B cell (primary cell): ENCODE measurements at regions not wholly inside any gene's neighbourhood (a gene's known extent, or its start where the extent isn't known, plus 50 kb on each side); places are given as distances from the start of the nearest gene placed in this dataset.

ENCODE experiments used
- ATAC-seq: fragments of 200-7000 bp; cut with Tn5 transposase; one replicate; pipeline ENCODE4 v1.10.0; 2021; ENCODE audit warnings: low read depth, mild to moderate bottlenecking, moderate number of reproducible peaks, moderate library complexity
- CTCF ChIA-PET: fragments of 350-600 bp; sonication (Branson Sonifier 250); formaldehyde crosslinking; loops from one replicate; lab custom pipeline; 2021; ENCODE audit warnings: antibody characterized with exemption, inconsistent platforms; lab: Charles Lee
- POLR2A ChIA-PET: fragments of 350-600 bp; sonication (Branson Sonifier 250); formaldehyde crosslinking; loops from one replicate; lab custom pipeline; 2021; ENCODE audit warnings: antibody characterized with exemption; lab: Charles Lee
- DNase-seq: peaks from one replicate; pipeline ENCODE4 v3.0.0; 2013
- H2AFZ ChIP-seq: 2 replicates; pipeline ENCODE4 v1.6.1; 2012; ENCODE audit warnings: mild to moderate bottlenecking, low read depth, low read length; ENCODE audit not compliant: insufficient read depth, poor library complexity, severe bottlenecking
- H3K27ac ChIP-seq, 2 donors: 1 replicate in 1 of 2; 2 replicates in 1 of 2; pipeline ENCODE4 v1.5.1; 2012 to 2013; ENCODE audit warnings: low read length in 2 of 2, mild to moderate bottlenecking in 2 of 2, moderate library complexity in 1 of 2
- H3K27me3 ChIP-seq, 4 experiments: fragments of 200-600 bp in 1 of 4; sonication (generic) in 1 of 4; replicated peaks in 1 of 4; 1 replicate in 2 of 4; 2 replicates in 2 of 4; pipeline versions ENCODE4 v1.6.1 to v1.7.0; 2013 to 2016; ENCODE audit warnings: low read length in 3 of 4, mild to moderate bottlenecking in 2 of 4, mixed read lengths in 1 of 4, moderate library complexity in 1 of 4; ENCODE audit not compliant: insufficient read depth in 4 of 4, control insufficient read depth in 3 of 4; ENCODE audit errors: control extremely low read depth in 1 of 4
- H3K36me3 ChIP-seq, 2 experiments: replicated peaks in 1 of 2; 1 replicate in 1 of 2; 2 replicates in 1 of 2; pipeline versions ENCODE4 v1.6.1 to v1.7.1; 2013; ENCODE audit warnings: low read length in 1 of 2; ENCODE audit not compliant: insufficient read depth in 2 of 2, control insufficient read depth in 1 of 2; ENCODE audit errors: control extremely low read depth in 1 of 2, extremely low read depth in 1 of 2
- H3K4me1 ChIP-seq, 2 donors: fragments of 200-600 bp in 1 of 2; sonication (generic) in 1 of 2; 1 replicate in 1 of 2; 2 replicates in 1 of 2; pipeline versions ENCODE4 v1.5.1 to v1.6.1; 2013 to 2017; ENCODE audit warnings: low read length in 2 of 2; ENCODE audit not compliant: control insufficient read depth in 2 of 2, insufficient read depth in 2 of 2
- H3K4me2 ChIP-seq: replicated peaks from 2 replicates; pipeline ENCODE3; 2012; ENCODE audit warnings: mild to moderate bottlenecking, low read depth, low read length; ENCODE audit not compliant: poor library complexity, severe bottlenecking
- H3K4me3 ChIP-seq, 5 experiments: fragments of 200-600 bp in 1 of 5; sonication (generic) in 1 of 5; 1 replicate in 3 of 5; 2 replicates in 2 of 5; pipeline versions ENCODE4 v1.5.1 to v1.7.0; 2011 to 2016; ENCODE audit warnings: low read length in 4 of 5, mild to moderate bottlenecking in 4 of 5, low read depth in 2 of 5, control low read depth in 1 of 5, moderate library complexity in 1 of 5; ENCODE audit not compliant: insufficient read depth in 1 of 5; ENCODE audit errors: control extremely low read depth in 1 of 5, extremely low read depth in 1 of 5
- H3K79me2 ChIP-seq: fragments of 200-600 bp; sonication (generic); one replicate; pipeline ENCODE4 v1.6.0; 2016; ENCODE audit warnings: low read length; ENCODE audit not compliant: control insufficient read depth, insufficient read depth
- H3K9ac ChIP-seq: fragments of 200-600 bp; sonication (generic); 2 replicates; pipeline ENCODE4 v1.6.1; 2017; ENCODE audit warnings: mild to moderate bottlenecking, low read length, moderate library complexity
- H3K9me3 ChIP-seq, 3 donors: one replicate each; pipeline versions ENCODE4 v1.6.1 to v1.7.1; 2013; ENCODE audit warnings: low read length in 2 of 3; ENCODE audit not compliant: control insufficient read depth in 2 of 3, insufficient read depth in 1 of 3; ENCODE audit errors: control extremely low read depth in 1 of 3
- H4K20me1 ChIP-seq: 2 replicates; pipeline ENCODE4 v1.6.0; 2012; ENCODE audit warnings: mild to moderate bottlenecking, low read length; ENCODE audit not compliant: insufficient read depth, control insufficient read depth, poor library complexity, severe bottlenecking
- H3K27ac Mint-ChIP-seq: one replicate; pipeline ENCODE4 v1.8.0; 2021; ENCODE audit warnings: mixed read lengths
- H3K27me3 Mint-ChIP-seq: one replicate; pipeline ENCODE4 v1.8.0; 2021; ENCODE audit warnings: mixed read lengths
- H3K4me1 Mint-ChIP-seq: one replicate; pipeline ENCODE4 v1.8.0; 2021; ENCODE audit warnings: mixed read lengths
- H3K4me3 Mint-ChIP-seq: one replicate; pipeline ENCODE4 v1.8.0; 2021; ENCODE audit warnings: mixed read lengths
- H3K9me3 Mint-ChIP-seq: one replicate; pipeline ENCODE4 v1.8.0; 2022; ENCODE audit warnings: mixed read lengths; ENCODE audit not compliant: insufficient read depth
- CTCF ChIP-seq: fragments of 200-600 bp; IDR thresholded peaks from one replicate; pipeline ENCODE4 v1.8.0; 2022; ENCODE audit warnings: antibody characterized with exemption, mild to moderate bottlenecking
- EZH2 ChIP-seq: IDR thresholded peaks from 2 replicates; pipeline ENCODE4 v1.6.1; 2012; ENCODE audit warnings: borderline replicate concordance, low read depth, mild to moderate bottlenecking, moderate library complexity, low read length; ENCODE audit not compliant: insufficient read depth, poor library complexity, severe bottlenecking
- WGBS: methylation state at CpG from one replicate; pipeline ENCODE4 v1.1.5; 2013; ENCODE audit warnings: missing lambda C conversion rate; ENCODE audit not compliant: insufficient coverage; 5-methylcytosine and 5-hydroxymethylcytosine counted together
- intact Hi-C: fragments of 100-400 bp; cut with micrococcal nuclease; formaldehyde crosslinking; loops from one replicate; pipeline ENCODE4 v1.10.0; 2022

- CTCF ChIA-PET = interaction anchor here (0.6 kb wide), 1 partner anchor 387 kb away, joined by 3 read pairs; no protein-coding TSS in a partner anchor
- intact Hi-C loops = no loop called here
- no peak for TF ChIP-seq CTCF
- TF ChIP-seq EZH2 = no peak
- Histone ChIP-seq H3K4me3 (no peak overlapping the region), H3K36me3 (no peaks in the 10 kb centered on the region), H3K4me1 (no peaks in the 10 kb centered on the region), H3K9me3 (peaks cover 0 to 7% (median 0%) of the 10 kb centered on the region in 3 donors), H3K27me3 (peaks cover 0 to 16% (median 1%) of the 10 kb centered on the region in 4 experiments), H2AFZ (no peak overlapping the region), H3K27ac (no peak overlapping the region), H3K9ac (no peak overlapping the region), H4K20me1 (no peaks in the 10 kb centered on the region), H3K79me2 (no peaks in the 10 kb centered on the region), H3K4me2 (no peak overlapping the region)
- H3K4me3 Mint-ChIP-seq = no peak overlapping the region
- 68% methylated on average over 5 of the region's 6 CpGs for WGBS
- no peaks in the 10 kb centered on the region for H3K9me3 Mint-ChIP-seq
- peaks cover 36% of the 10 kb centered on the region for H3K27me3 Mint-ChIP-seq
- H3K27ac Mint-ChIP-seq = no peak overlapping the region
- DNase-seq = no peak
- no peak for ATAC-seq
- POLR2A ChIA-PET = no interaction called here
- H3K4me1 Mint-ChIP-seq = no peaks in the 10 kb centered on the region
Measured at GRCh38 chr11:31874631-31875191, 63.6 kb upstream of the PAX6 start.

- ATAC-seq (no peak), DNase-seq (no peak)
- Histone ChIP-seq H3K4me2 (no peak overlapping the region), H3K4me3 (no peak overlapping the region), H2AFZ (no peak overlapping the region), H3K27ac (no peak overlapping the region), H3K27me3 (peaks cover 0 to 21% (median 1%) of the 10 kb centered on the region in 4 experiments), H3K9me3 (peaks cover 0 to 7% (median 0%) of the 10 kb centered on the region in 3 donors), H4K20me1 (no peaks in the 10 kb centered on the region), H3K79me2 (no peaks in the 10 kb centered on the region), H3K9ac (no peak overlapping the region), H3K36me3 (no peaks in the 10 kb centered on the region), H3K4me1 (no peaks in the 10 kb centered on the region)
- H3K4me1 Mint-ChIP-seq = no peaks in the 10 kb centered on the region
- no peak overlapping the region for H3K27ac Mint-ChIP-seq
- H3K9me3 Mint-ChIP-seq = no peaks in the 10 kb centered on the region
- H3K27me3 Mint-ChIP-seq = peaks cover 36% of the 10 kb centered on the region
- H3K4me3 Mint-ChIP-seq = no peak overlapping the region
- no CpG with 5 or more reads among the region's 2 CpGs for WGBS
- TF ChIP-seq EZH2 = no peak
- no peak for TF ChIP-seq CTCF
- CTCF ChIA-PET = no interaction called here
- intact Hi-C loops = no loop called here
- POLR2A ChIA-PET = no interaction called here
Measured at GRCh38 chr11:31873124-31873523, 62.0 kb upstream of the PAX6 start.
